Activated CD8-positive, alpha-beta T cell treated with anti-CD3 and anti-CD28 coated beads, Interleukin-2, amount 10 ng/mL, durations not matched to agents 7 days and 5 days (primary cell): ENCODE measurements at regions not wholly inside any gene's neighbourhood (a gene's known extent, or its start where the extent isn't known, plus 50 kb on each side); places are given as distances from the start of the nearest gene placed in this dataset.
"Not testable (repeated sequence)": the region's sequence is repeated elsewhere in the genome, so short reads cannot be mapped to it uniquely, and the experiment has no call there.

ENCODE experiments used
- ATAC-seq: fragments of 150-1000 bp; cut with Tn5 transposase; one replicate; pipeline ENCODE4 v1.10.0; 2021; ENCODE audit warnings: moderate library complexity
- CTCF ChIA-PET: fragments of 350-600 bp; sonication (Branson Sonifier 250); formaldehyde crosslinking; loops from one replicate; lab custom pipeline; 2021; ENCODE audit warnings: antibody characterized with exemption; lab: Charles Lee
- POLR2A ChIA-PET: fragments of 350-600 bp; sonication (Branson Sonifier 250); formaldehyde crosslinking; loops from one replicate; lab custom pipeline; 2021; ENCODE audit warnings: antibody characterized with exemption; lab: Charles Lee
- DNase-seq: peaks from one replicate; pipeline ENCODE4 v3.0.0-alpha.2; 2020
- H3K27ac Mint-ChIP-seq: one replicate; pipeline ENCODE4 v1.8.0; 2021; ENCODE audit warnings: mild to moderate bottlenecking, mixed read lengths
- H3K27me3 Mint-ChIP-seq: one replicate; pipeline ENCODE4 v1.8.0; 2021; ENCODE audit warnings: low read depth, mixed read lengths
- H3K36me3 Mint-ChIP-seq: one replicate; pipeline ENCODE4 v1.8.0; 2021; ENCODE audit warnings: low read depth, mixed read lengths
- H3K4me1 Mint-ChIP-seq: one replicate; pipeline ENCODE4 v1.8.0; 2021; ENCODE audit warnings: low read depth, mixed read lengths
- H3K4me3 Mint-ChIP-seq: one replicate; pipeline ENCODE4 v1.8.0; 2021; ENCODE audit warnings: mild to moderate bottlenecking, mixed read lengths
- H3K9me3 Mint-ChIP-seq: one replicate; pipeline ENCODE4 v1.8.0; 2022; ENCODE audit warnings: mixed read lengths; ENCODE audit not compliant: insufficient read depth

DNA sequence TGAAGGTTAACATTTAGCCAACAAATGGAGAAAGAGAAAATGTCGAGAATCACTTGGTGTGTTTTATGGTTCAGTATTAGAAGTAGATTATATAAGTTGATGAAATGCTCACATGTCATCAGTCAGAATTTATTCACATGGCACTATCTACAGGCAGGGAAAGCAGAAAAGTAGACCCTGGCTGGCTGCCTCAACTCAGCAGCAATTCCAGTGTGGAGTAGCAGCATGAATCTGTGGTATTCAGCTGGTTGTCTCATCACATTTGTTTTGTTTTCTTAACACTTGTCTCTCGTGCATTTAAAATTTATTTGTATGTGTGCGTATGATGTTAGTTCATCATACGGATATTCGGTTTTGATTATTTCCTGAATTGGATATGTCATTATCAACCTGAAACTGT lies 153.5 kb upstream of the OR13F1 start:
- DNase-seq (no peak), ATAC-seq (no peak)
- H3K27me3 Mint-ChIP-seq = no peaks in the 10 kb centered on the region
- no peaks in the 10 kb centered on the region for H3K9me3 Mint-ChIP-seq
- ChIA-PET CTCF (no interaction called here), POLR2A (no interaction called here)
- H3K36me3 Mint-ChIP-seq = no peaks in the 10 kb centered on the region
- no peaks in the 10 kb centered on the region for H3K4me1 Mint-ChIP-seq
- no peak overlapping the region for H3K4me3 Mint-ChIP-seq
- H3K27ac Mint-ChIP-seq = no peak overlapping the region

- no peaks in the 10 kb centered on the region for H3K36me3 Mint-ChIP-seq
- H3K27me3 Mint-ChIP-seq = no peaks in the 10 kb centered on the region
- H3K27ac Mint-ChIP-seq = no peak overlapping the region
- no peak for ATAC-seq
- H3K4me3 Mint-ChIP-seq = no peak overlapping the region
- H3K9me3 Mint-ChIP-seq = no peaks in the 10 kb centered on the region
- ChIA-PET CTCF (no interaction called here), POLR2A (no interaction called here)
- no peaks in the 10 kb centered on the region for H3K4me1 Mint-ChIP-seq
- DNase-seq = no peak
Observed at GRCh38 chr9:104351726-104352125, 152.3 kb upstream of the OR13F1 start.

DNA sequence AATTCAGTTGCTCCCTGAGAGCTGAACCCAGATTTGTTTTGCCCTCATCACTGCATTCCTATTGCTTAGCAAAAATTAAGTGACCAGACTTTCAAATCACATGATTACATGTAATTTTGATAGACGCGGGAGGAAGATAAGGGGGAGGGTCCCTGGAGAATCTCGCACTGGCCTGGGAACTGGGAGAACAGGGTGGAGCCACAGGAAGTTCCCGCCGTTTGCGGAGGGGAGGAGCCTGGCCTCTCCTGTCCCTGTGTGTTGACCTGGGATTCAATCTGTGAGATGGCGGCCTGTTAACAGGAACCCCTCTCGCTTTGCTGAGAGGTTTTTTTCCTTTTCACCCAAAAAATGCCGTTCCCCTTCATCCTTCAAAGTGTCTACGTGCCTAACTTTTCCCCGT lies 142.9 kb upstream of the OR13F1 start:
- Mint-ChIP-seq H3K27ac (no peak overlapping the region), H3K36me3 (no peaks in the 10 kb centered on the region), H3K4me1 (no peaks in the 10 kb centered on the region), H3K4me3 (no peak overlapping the region), H3K27me3 (no peaks in the 10 kb centered on the region), H3K9me3 (peaks cover 9% of the 10 kb centered on the region)
- CTCF ChIA-PET = no interaction called here
- no peak for DNase-seq
- POLR2A ChIA-PET = no interaction called here
- ATAC-seq = no peak

DNA sequence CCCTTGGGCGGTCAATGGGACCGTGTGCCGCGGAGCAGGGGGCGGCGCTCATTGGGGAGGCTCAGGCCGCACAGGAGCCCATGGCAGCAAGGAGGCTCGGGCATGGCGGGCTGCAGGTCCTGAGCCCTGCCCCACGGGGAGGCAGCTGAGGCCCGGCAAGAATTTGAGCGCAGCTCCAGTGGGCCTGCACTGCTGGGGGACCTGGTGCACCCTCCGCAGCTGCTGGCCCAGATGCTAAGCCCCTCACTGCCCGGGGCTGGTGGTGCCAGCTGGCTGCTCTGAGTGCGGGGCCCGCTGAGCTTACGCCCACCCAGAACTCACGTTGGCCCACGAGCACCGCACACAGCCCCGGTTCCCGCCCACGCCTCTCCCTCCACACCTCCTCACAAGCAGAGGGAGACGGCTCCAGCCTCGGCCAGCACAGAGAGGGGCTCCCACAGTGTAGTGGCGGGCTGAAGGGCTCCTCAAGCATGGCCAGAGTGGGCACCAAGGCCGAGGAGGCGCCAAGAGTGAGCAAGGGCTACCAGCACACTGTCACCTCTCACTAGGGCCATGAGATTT lies 141.1 kb upstream of the OR13F1 start:
- CTCF ChIA-PET = no interaction called here
- Mint-ChIP-seq H3K27me3 (no peaks in the 10 kb centered on the region), H3K36me3 (no peaks in the 10 kb centered on the region), H3K27ac (no peak overlapping the region), H3K9me3 (peaks cover 9% of the 10 kb centered on the region), H3K4me1 (no peaks in the 10 kb centered on the region), H3K4me3 (no peak overlapping the region)
- no peak for ATAC-seq
- POLR2A ChIA-PET = no interaction called here
- no peak for DNase-seq

DNA sequence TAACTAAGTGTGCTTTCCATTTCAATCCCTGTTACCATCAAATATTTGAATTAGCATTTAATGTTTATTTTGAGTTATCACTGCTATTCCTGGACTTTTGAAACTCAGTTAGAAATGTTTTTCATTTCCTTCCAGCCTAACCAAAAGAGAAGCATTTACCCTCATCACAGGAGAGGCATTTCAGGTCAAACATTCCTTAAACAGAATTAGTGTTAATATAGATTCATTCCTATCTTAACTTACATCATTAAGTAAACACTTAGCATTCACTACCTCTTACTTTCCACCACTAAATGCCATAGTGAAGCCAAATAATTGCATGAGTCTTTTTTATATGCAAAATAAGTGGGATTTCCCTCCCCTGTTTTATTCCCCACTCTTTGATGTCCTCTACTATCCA lies 136.6 kb upstream of the OR13F1 start:
- Mint-ChIP-seq H3K4me3 (no peak overlapping the region), H3K9me3 (peaks cover 9% of the 10 kb centered on the region), H3K27ac (no peak overlapping the region), H3K36me3 (no peaks in the 10 kb centered on the region), H3K4me1 (no peaks in the 10 kb centered on the region), H3K27me3 (no peaks in the 10 kb centered on the region)
- DNase-seq (no peak), ATAC-seq (no peak)
- CTCF ChIA-PET = no interaction called here
- POLR2A ChIA-PET = no interaction called here

DNA sequence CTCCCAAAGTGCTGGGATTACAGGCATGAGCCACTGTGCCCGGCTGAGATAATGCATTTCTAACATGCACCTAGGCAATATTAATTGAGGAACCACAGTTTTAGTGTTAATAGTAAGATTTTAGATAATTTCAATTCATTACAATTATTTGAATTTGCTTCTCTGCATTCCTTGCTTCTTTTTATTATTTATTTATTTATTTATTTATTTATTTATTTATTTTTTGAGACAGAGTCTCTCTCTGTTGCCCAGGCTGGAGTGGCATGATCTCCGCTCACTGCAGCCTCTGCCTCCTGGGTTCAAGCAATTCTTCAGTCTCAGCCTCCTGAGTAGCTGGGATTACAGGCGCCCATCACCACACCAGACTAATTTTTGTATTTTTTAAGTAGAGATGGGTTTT lies 135.7 kb upstream of the OR13F1 start:
- H3K9me3 Mint-ChIP-seq, H3K27me3 Mint-ChIP-seq, CTCF ChIA-PET, H3K27ac Mint-ChIP-seq, H3K36me3 Mint-ChIP-seq, POLR2A ChIA-PET, H3K4me1 Mint-ChIP-seq, H3K4me3 Mint-ChIP-seq, DNase-seq, ATAC-seq: not testable (repeated sequence)

- Mint-ChIP-seq H3K9me3 (no peaks in the 10 kb centered on the region), H3K27me3 (no peaks in the 10 kb centered on the region), H3K4me1 (no peaks in the 10 kb centered on the region), H3K36me3 (no peaks in the 10 kb centered on the region), H3K27ac (no peak overlapping the region), H3K4me3 (no peak overlapping the region)
- POLR2A ChIA-PET = no interaction called here
- ATAC-seq (no peak), DNase-seq (no peak)
- CTCF ChIA-PET = no interaction called here
Observed at GRCh38 chr9:104374711-104375110, 129.4 kb upstream of the OR13F1 start.

GRCh38 chr9:104386013-104386412 lies 118.0 kb upstream of the OR13F1 start:
- Mint-ChIP-seq H3K4me3 (no peak overlapping the region), H3K4me1 (no peaks in the 10 kb centered on the region), H3K36me3 (no peaks in the 10 kb centered on the region), H3K27me3 (no peaks in the 10 kb centered on the region), H3K9me3 (no peaks in the 10 kb centered on the region), H3K27ac (no peak overlapping the region)
- DNase-seq (no peak), ATAC-seq (no peak)
- CTCF ChIA-PET = interaction anchor here (1.2 kb wide), 1 partner anchor 16 kb away, joined by 3 read pairs; no protein-coding TSS in a partner anchor
- POLR2A ChIA-PET = no interaction called here

- Mint-ChIP-seq H3K4me3 (no peak overlapping the region), H3K9me3 (no peaks in the 10 kb centered on the region), H3K27me3 (no peaks in the 10 kb centered on the region), H3K4me1 (no peaks in the 10 kb centered on the region), H3K36me3 (no peaks in the 10 kb centered on the region), H3K27ac (no peak overlapping the region)
- CTCF ChIA-PET = interaction anchor here (1.2 kb wide), 1 partner anchor 16 kb away, joined by 3 read pairs; no protein-coding TSS in a partner anchor
- DNase-seq (no peak), ATAC-seq (no peak)
- POLR2A ChIA-PET = no interaction called here
Observed at GRCh38 chr9:104386425-104387069, 117.5 kb upstream of the OR13F1 start.

DNA sequence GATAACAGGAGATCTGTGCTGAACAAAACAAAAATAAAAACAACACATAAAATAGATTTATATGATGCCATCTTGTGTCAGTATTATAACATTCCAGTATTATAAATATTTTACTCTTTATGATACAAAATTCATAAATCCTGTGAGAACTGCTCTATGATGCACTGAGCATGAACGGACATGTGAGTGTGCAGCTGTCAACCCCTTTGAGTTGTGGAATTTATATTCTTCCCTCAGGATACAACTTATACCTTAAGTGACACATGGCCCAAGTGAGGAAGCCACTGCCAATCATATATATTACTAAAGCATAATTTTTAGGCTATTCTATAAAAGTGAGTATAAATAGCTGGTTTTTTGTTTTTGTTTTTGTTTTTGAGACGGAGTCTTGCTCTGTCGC lies 116.0 kb upstream of the OR13F1 start:
- DNase-seq (no peak), ATAC-seq (no peak)
- no peaks in the 10 kb centered on the region for H3K36me3 Mint-ChIP-seq
- H3K4me1 Mint-ChIP-seq = no peaks in the 10 kb centered on the region
- H3K9me3 Mint-ChIP-seq = no peaks in the 10 kb centered on the region
- ChIA-PET POLR2A (no interaction called here), CTCF (no interaction called here)
- H3K27me3 Mint-ChIP-seq = no peaks in the 10 kb centered on the region
- no peak overlapping the region for H3K4me3 Mint-ChIP-seq
- H3K27ac Mint-ChIP-seq = no peak overlapping the region

DNA sequence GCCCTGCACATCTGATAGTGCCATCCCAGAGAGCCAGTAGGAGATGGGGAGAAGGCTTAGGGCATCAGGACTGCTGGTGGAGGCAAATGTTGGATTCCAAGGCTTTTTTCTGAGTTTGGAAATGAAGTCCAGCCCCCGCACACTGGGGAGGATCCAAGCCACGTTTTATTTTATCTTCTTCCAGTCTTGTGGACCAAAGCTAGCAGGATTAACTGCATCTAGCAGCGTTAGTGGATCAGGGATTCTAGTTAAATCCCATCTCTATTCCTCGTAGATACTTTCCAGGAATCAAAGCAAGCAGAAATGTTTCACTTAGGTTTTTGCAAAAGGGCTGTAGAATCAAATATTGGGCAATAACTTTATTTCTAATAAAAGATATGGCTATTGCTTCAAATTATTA lies 114.7 kb upstream of the OR13F1 start:
- Mint-ChIP-seq H3K27me3 (no peaks in the 10 kb centered on the region), H3K4me3 (no peak overlapping the region), H3K36me3 (no peaks in the 10 kb centered on the region), H3K9me3 (no peaks in the 10 kb centered on the region), H3K4me1 (no peaks in the 10 kb centered on the region), H3K27ac (no peak overlapping the region)
- no peak for DNase-seq
- ChIA-PET CTCF (no interaction called here), POLR2A (no interaction called here)
- no peak for ATAC-seq

DNA sequence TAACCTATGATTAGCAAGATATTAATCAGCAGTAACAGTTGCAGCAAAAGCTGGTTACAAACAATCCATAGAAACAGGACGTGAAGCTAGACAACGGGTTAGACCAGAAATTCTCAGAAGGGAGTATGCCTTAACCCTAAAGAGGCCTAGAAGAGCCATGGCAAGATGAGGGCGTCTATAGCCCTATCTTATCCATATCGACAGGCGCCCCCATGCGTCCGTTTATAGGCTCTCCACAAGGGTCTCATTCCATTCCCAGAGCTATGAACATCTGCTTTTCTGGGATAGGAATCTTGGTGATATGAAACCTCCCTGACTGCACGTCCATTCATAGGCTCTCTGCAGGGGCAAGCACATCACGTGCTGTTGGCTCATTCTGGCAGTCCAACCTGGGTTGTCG lies 109.2 kb upstream of the OR13F1 start:
- DNase-seq, H3K36me3 Mint-ChIP-seq, H3K27me3 Mint-ChIP-seq, H3K27ac Mint-ChIP-seq, POLR2A ChIA-PET, CTCF ChIA-PET, H3K9me3 Mint-ChIP-seq, ATAC-seq, H3K4me1 Mint-ChIP-seq, H3K4me3 Mint-ChIP-seq: not testable (repeated sequence)

- peaks cover 12% of the 10 kb centered on the region for H3K9me3 Mint-ChIP-seq
- H3K27ac Mint-ChIP-seq = no peak overlapping the region
- ChIA-PET CTCF (no interaction called here), POLR2A (no interaction called here)
- no peak for DNase-seq
- no peak overlapping the region for H3K4me3 Mint-ChIP-seq
- H3K4me1 Mint-ChIP-seq = no peaks in the 10 kb centered on the region
- H3K27me3 Mint-ChIP-seq = no peaks in the 10 kb centered on the region
- no peaks in the 10 kb centered on the region for H3K36me3 Mint-ChIP-seq
- no peak for ATAC-seq
Observed at GRCh38 chr9:104412238-104412637, 91.8 kb upstream of the OR13F1 start.
